NB4 (cell line): ENCODE measurements at regions not wholly inside any gene's neighbourhood (a gene's known extent, or its start where the extent isn't known, plus 50 kb on each side); places are given as distances from the start of the nearest gene placed in this dataset.

Experiments
- POLR2A ChIP-seq: IDR thresholded peaks from 2 replicates; pipeline ENCODE4 v1.6.1; 2011; ENCODE audit warnings: mild to moderate bottlenecking; ENCODE audit not compliant: insufficient read length; ENCODE audit errors: extremely low read depth
- TF ChIP-seq, protein P1 (sequence below): IDR thresholded peaks from one replicate; pipeline ENCODE4 v1.5.1; 2012; ENCODE audit warnings: low read depth, low read length

DNA sequence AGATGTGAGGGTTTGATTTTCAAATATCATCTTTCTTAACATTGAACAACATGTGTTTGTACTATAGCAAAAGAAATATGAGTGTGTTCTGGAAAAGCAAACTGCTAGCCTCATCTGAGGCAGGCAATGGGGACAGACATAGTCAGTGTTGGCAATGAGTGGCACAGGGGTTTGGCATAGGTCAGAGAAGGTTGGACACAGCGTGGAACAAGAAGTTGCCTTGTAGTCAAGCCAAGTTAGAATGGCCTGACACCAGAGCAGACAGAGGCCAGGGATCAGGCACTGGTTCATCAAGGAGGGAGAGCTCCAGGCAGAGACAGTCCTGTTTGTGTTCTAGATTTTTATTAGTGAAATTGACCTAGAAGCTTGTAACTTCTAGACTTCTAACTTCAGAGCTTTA is 100.8 kb upstream of the TANK start:
- TF ChIP-seq, protein P1, sequence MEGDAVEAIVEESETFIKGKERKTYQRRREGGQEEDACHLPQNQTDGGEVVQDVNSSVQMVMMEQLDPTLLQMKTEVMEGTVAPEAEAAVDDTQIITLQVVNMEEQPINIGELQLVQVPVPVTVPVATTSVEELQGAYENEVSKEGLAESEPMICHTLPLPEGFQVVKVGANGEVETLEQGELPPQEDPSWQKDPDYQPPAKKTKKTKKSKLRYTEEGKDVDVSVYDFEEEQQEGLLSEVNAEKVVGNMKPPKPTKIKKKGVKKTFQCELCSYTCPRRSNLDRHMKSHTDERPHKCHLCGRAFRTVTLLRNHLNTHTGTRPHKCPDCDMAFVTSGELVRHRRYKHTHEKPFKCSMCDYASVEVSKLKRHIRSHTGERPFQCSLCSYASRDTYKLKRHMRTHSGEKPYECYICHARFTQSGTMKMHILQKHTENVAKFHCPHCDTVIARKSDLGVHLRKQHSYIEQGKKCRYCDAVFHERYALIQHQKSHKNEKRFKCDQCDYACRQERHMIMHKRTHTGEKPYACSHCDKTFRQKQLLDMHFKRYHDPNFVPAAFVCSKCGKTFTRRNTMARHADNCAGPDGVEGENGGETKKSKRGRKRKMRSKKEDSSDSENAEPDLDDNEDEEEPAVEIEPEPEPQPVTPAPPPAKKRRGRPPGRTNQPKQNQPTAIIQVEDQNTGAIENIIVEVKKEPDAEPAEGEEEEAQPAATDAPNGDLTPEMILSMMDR, result no peak
- TF ChIP-seq POLR2A, result no peak
